Liver (tissue), 8 donors: ENCODE measurements at regions not wholly inside any gene's neighbourhood (a gene's known extent, or its start where the extent isn't known, plus 50 kb on each side); places are given as distances from the start of the nearest gene placed in this dataset.

Experiments
- DNase-seq: peaks from one replicate; pipeline ENCODE4 v3.0.0-alpha.2; 2017; ENCODE audit warnings: low spot score
- H3K27ac ChIP-seq, 2 donors: one replicate each; pipeline ENCODE4 v1.7.0; 2013; ENCODE audit warnings: inconsistent platforms in 2 of 2, low read length in 2 of 2, control low read depth in 1 of 2, low read depth in 1 of 2, mild to moderate bottlenecking in 1 of 2
- H3K27me3 ChIP-seq, 4 donors: one replicate each; pipeline versions ENCODE4 v1.6.1 to v1.7.0; 2013; ENCODE audit warnings: low read length in 3 of 4, inconsistent platforms in 1 of 4, mild to moderate bottlenecking in 1 of 4, moderate library complexity in 1 of 4; ENCODE audit not compliant: control insufficient read depth in 4 of 4, insufficient read depth in 4 of 4
- H3K36me3 ChIP-seq, 4 donors: one replicate each; pipeline versions ENCODE4 v1.6.1 to v1.7.0; 2013; ENCODE audit warnings: low read length in 3 of 4, mild to moderate bottlenecking in 3 of 4, low read depth in 1 of 4, moderate library complexity in 1 of 4; ENCODE audit not compliant: control insufficient read depth in 4 of 4, insufficient read depth in 3 of 4
- H3K4me1 ChIP-seq, 4 donors: one replicate each; pipeline versions ENCODE4 v1.6.1 to v1.7.0; 2013; ENCODE audit warnings: low read length in 3 of 4, mild to moderate bottlenecking in 3 of 4, moderate library complexity in 1 of 4; ENCODE audit not compliant: control insufficient read depth in 4 of 4, insufficient read depth in 4 of 4
- H3K4me3 ChIP-seq, 3 donors: one replicate each; pipeline versions ENCODE4 v1.6.1 to v1.7.0; 2013; ENCODE audit warnings: low read length in 3 of 3, control low read depth in 1 of 3, low read depth in 1 of 3, mild to moderate bottlenecking in 1 of 3
- H3K9ac ChIP-seq, 2 donors: one replicate each; pipeline ENCODE4 v1.7.0; 2013; ENCODE audit warnings: low read length in 2 of 2, mild to moderate bottlenecking in 2 of 2, moderate library complexity in 2 of 2, control low read depth in 1 of 2, low read depth in 1 of 2
- H3K9me3 ChIP-seq, 4 donors: one replicate each; pipeline versions ENCODE4 v1.6.1 to v1.7.0; 2013; ENCODE audit warnings: low read length in 3 of 4; ENCODE audit not compliant: control insufficient read depth in 4 of 4
- EGR1 ChIP-seq, 2 donors: IDR thresholded peaks; 2 replicates each; pipeline ENCODE4 v1.6.1; 2016 to 2018; ENCODE audit warnings: antibody characterized with exemption in 2 of 2, low read depth in 2 of 2
- FOXA1 ChIP-seq: IDR thresholded peaks from 2 replicates; pipeline ENCODE4 v1.6.1; 2016; ENCODE audit warnings: antibody characterized with exemption
- FOXA2 ChIP-seq: IDR thresholded peaks from 2 replicates; pipeline ENCODE4 v1.6.1; 2016; ENCODE audit warnings: antibody characterized with exemption
- GABPA ChIP-seq, 2 donors: IDR thresholded peaks in 1 of 2; conservative IDR thresholded peaks in 1 of 2; 2 replicates each; pipeline ENCODE4 v1.6.1; 2016; ENCODE audit warnings: antibody characterized with exemption in 2 of 2, mild to moderate bottlenecking in 1 of 2, moderate library complexity in 1 of 2
- HNF4A ChIP-seq, 2 donors: conservative IDR thresholded peaks; 2 replicates each; pipeline ENCODE4 v1.6.1; 2016; ENCODE audit warnings: antibody characterized with exemption in 2 of 2, mild to moderate bottlenecking in 2 of 2
- HNF4G ChIP-seq: IDR thresholded peaks from 2 replicates; pipeline ENCODE4 v1.6.1; 2016; ENCODE audit warnings: antibody characterized with exemption
- JUND ChIP-seq, 2 donors: IDR thresholded peaks; 2 replicates each; pipeline ENCODE4 v1.6.1; 2016; ENCODE audit warnings: antibody characterized with exemption in 2 of 2
- NR2F2 ChIP-seq: IDR thresholded peaks from 2 replicates; pipeline ENCODE4 v1.6.1; 2016; ENCODE audit warnings: antibody characterized with exemption
- RAD21 ChIP-seq, 2 donors: IDR thresholded peaks; 2 replicates each; pipeline ENCODE4 v1.6.1; 2016; ENCODE audit warnings: antibody characterized with exemption in 2 of 2, mild to moderate bottlenecking in 2 of 2
- RXRA ChIP-seq, 2 donors: IDR thresholded peaks; 2 replicates each; pipeline ENCODE4 v1.6.1; 2017 to 2018; ENCODE audit warnings: antibody characterized with exemption in 2 of 2, mild to moderate bottlenecking in 1 of 2
- SP1 ChIP-seq: IDR thresholded peaks from 2 replicates; pipeline ENCODE4 v1.6.1; 2018; ENCODE audit warnings: antibody characterized with exemption, mild to moderate bottlenecking
- TAF1 ChIP-seq: conservative IDR thresholded peaks from 2 replicates; pipeline ENCODE4 v1.6.1; 2016; ENCODE audit warnings: antibody characterized with exemption, mild to moderate bottlenecking
- YY1 ChIP-seq: IDR thresholded peaks from 2 replicates; pipeline ENCODE4 v1.6.1; 2016; ENCODE audit warnings: antibody characterized with exemption, mild to moderate bottlenecking
- WGBS: extraction: QIAGEN DNeasy Blood & Tissue Kit; methylation state at CpG from one replicate; pipeline ENCODE4 v1.1.7; 2013; 5-methylcytosine and 5-hydroxymethylcytosine counted together
- TF ChIP-seq, protein P1 (sequence below): IDR thresholded peaks from 2 replicates; pipeline ENCODE4 v1.6.1; 2016; ENCODE audit warnings: antibody characterized with exemption
- TF ChIP-seq, protein P2 (sequence below): IDR thresholded peaks from 2 replicates; pipeline ENCODE4 v1.6.1; 2016; ENCODE audit warnings: antibody characterized with exemption
- TF ChIP-seq, protein P3 (sequence below): IDR thresholded peaks from 2 replicates; pipeline ENCODE4 v1.6.1; 2016; ENCODE audit warnings: antibody characterized with exemption, mild to moderate bottlenecking
- TF ChIP-seq, protein P4 (sequence below): IDR thresholded peaks from 2 replicates; pipeline ENCODE4 v1.6.1; 2016; ENCODE audit warnings: antibody characterized with exemption
- TF ChIP-seq, protein P5 (sequence below): fragments of 150-350 bp; IDR thresholded peaks from 2 replicates; pipeline ENCODE4 v1.5.1; 2017; ENCODE audit warnings: improper control_type of control experiment, low read depth, low read length; ENCODE audit not compliant: missing input control
- donor health status: healthy.
- donor health status: healthy.
- donor health status: healthy.
- donor health status: healthy.
- donor health status: healthy.

DNA sequence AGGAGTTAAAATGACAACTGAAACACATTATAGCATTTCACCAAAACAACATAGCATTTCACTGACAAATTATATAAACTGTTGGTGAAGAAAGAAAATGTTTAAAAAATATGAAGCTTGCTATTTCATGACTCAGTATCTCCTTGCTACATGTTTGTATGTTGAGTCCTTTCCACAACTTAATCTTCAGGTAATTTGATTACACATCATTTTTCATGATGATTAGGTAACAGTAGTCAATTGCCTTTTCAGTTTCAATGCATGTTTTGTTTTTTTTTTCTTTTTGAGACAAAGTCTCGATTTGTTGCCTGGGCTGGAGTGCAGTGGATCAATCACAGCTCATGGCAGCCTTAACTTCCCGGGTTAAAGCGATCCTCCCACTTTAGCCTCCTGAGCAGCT, 177.8 kb upstream of the PMFBP1 start:
- Histone ChIP-seq H3K4me3 (no peak overlapping the region), H3K4me1 (no peaks in the 10 kb centered on the region), H3K27ac (no peak overlapping the region), H3K36me3 (no peaks in the 10 kb centered on the region), H3K27me3 (no peaks in the 10 kb centered on the region), H3K9ac (no peak overlapping the region), H3K9me3 (no peaks in the 10 kb centered on the region)
- DNase-seq: no peak
- TF ChIP-seq HNF4G (no peak), FOXA2 (no peak), EGR1 (IDR thresholded peaks at IDR 0.05; ENCODE audit: low read depth in 2 of 2) (no peak), GABPA (IDR thresholded peaks at IDR 0.05 in 1 of 2, conservative IDR thresholded peaks at IDR 0.05 in 1 of 2) (no peak), SP1 (no peak), JUND (IDR thresholded peaks at IDR 0.05) (no peak)
- TF ChIP-seq, protein P1, sequence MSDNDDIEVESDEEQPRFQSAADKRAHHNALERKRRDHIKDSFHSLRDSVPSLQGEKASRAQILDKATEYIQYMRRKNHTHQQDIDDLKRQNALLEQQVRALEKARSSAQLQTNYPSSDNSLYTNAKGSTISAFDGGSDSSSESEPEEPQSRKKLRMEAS: no peak
- TF ChIP-seq, protein P2, sequence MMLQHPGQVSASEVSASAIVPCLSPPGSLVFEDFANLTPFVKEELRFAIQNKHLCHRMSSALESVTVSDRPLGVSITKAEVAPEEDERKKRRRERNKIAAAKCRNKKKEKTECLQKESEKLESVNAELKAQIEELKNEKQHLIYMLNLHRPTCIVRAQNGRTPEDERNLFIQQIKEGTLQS: no peak
- TF ChIP-seq, protein P3, sequence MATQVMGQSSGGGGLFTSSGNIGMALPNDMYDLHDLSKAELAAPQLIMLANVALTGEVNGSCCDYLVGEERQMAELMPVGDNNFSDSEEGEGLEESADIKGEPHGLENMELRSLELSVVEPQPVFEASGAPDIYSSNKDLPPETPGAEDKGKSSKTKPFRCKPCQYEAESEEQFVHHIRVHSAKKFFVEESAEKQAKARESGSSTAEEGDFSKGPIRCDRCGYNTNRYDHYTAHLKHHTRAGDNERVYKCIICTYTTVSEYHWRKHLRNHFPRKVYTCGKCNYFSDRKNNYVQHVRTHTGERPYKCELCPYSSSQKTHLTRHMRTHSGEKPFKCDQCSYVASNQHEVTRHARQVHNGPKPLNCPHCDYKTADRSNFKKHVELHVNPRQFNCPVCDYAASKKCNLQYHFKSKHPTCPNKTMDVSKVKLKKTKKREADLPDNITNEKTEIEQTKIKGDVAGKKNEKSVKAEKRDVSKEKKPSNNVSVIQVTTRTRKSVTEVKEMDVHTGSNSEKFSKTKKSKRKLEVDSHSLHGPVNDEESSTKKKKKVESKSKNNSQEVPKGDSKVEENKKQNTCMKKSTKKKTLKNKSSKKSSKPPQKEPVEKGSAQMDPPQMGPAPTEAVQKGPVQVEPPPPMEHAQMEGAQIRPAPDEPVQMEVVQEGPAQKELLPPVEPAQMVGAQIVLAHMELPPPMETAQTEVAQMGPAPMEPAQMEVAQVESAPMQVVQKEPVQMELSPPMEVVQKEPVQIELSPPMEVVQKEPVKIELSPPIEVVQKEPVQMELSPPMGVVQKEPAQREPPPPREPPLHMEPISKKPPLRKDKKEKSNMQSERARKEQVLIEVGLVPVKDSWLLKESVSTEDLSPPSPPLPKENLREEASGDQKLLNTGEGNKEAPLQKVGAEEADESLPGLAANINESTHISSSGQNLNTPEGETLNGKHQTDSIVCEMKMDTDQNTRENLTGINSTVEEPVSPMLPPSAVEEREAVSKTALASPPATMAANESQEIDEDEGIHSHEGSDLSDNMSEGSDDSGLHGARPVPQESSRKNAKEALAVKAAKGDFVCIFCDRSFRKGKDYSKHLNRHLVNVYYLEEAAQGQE: no peak
- 93% methylated on average over 3 of the region's 3 CpGs for WGBS

DNA sequence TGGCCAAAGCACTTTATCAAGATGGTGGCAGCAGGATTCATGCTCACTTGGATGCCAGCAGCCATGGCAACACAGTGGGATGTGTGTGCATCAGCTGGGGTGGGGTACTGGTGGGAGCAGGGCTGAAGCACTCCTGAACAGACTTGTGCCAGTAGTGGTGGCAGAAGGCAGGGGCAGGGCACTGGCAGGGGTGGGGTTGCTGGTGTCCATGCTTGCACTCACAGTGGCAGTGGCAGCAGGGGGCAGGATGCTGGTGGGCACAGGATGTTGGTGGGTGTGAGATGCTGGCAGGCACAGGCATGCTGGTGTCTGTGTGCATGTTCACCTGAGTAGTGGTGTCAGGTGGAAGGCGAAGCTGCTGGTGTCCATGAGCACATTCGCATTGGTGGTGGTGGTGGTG, 161.0 kb upstream of the PMFBP1 start:
- DNase-seq: no peak
- TF ChIP-seq, protein P1: no peak
- TF ChIP-seq SP1 (no peak), FOXA2 (no peak), FOXA1 (no peak), NR2F2 (no peak), GABPA (IDR thresholded peaks at IDR 0.05 in 1 of 2, conservative IDR thresholded peaks at IDR 0.05 in 1 of 2) (no peak), RXRA (IDR thresholded peaks at IDR 0.05) (no peak), EGR1 (IDR thresholded peaks at IDR 0.05; ENCODE audit: low read depth in 2 of 2) (no peak), TAF1 (no peak), HNF4A (conservative IDR thresholded peaks at IDR 0.05) (no peak), YY1 (no peak), HNF4G (no peak), JUND (IDR thresholded peaks at IDR 0.05) (no peak), RAD21 (IDR thresholded peaks at IDR 0.05) (no peak)
- TF ChIP-seq, protein P3: no peak
- TF ChIP-seq, protein P2: no peak
- TF ChIP-seq, protein P4, sequence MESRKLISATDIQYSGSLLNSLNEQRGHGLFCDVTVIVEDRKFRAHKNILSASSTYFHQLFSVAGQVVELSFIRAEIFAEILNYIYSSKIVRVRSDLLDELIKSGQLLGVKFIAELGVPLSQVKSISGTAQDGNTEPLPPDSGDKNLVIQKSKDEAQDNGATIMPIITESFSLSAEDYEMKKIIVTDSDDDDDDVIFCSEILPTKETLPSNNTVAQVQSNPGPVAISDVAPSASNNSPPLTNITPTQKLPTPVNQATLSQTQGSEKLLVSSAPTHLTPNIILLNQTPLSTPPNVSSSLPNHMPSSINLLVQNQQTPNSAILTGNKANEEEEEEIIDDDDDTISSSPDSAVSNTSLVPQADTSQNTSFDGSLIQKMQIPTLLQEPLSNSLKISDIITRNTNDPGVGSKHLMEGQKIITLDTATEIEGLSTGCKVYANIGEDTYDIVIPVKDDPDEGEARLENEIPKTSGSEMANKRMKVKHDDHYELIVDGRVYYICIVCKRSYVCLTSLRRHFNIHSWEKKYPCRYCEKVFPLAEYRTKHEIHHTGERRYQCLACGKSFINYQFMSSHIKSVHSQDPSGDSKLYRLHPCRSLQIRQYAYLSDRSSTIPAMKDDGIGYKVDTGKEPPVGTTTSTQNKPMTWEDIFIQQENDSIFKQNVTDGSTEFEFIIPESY: no peak
- TF ChIP-seq, protein P5, sequence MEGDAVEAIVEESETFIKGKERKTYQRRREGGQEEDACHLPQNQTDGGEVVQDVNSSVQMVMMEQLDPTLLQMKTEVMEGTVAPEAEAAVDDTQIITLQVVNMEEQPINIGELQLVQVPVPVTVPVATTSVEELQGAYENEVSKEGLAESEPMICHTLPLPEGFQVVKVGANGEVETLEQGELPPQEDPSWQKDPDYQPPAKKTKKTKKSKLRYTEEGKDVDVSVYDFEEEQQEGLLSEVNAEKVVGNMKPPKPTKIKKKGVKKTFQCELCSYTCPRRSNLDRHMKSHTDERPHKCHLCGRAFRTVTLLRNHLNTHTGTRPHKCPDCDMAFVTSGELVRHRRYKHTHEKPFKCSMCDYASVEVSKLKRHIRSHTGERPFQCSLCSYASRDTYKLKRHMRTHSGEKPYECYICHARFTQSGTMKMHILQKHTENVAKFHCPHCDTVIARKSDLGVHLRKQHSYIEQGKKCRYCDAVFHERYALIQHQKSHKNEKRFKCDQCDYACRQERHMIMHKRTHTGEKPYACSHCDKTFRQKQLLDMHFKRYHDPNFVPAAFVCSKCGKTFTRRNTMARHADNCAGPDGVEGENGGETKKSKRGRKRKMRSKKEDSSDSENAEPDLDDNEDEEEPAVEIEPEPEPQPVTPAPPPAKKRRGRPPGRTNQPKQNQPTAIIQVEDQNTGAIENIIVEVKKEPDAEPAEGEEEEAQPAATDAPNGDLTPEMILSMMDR: no peak
- peaks cover 0 to 5% (median 3%) of the 10 kb centered on the region in 4 donors for H3K9me3 ChIP-seq

More for the DNA sequence above, 161.0 kb upstream of the PMFBP1 start:
- no peak overlapping the region for H3K4me3 ChIP-seq
- no peak overlapping the region for H3K9ac ChIP-seq
- 96% methylated on average over 2 of the region's 2 CpGs for WGBS
- no peaks in the 10 kb centered on the region for H3K4me1 ChIP-seq
- H3K27ac ChIP-seq: no peak overlapping the region
- H3K27me3 ChIP-seq: no peaks in the 10 kb centered on the region
- no peaks in the 10 kb centered on the region for H3K36me3 ChIP-seq
